ENCODE measurements at regions not wholly inside any gene's neighbourhood (a gene's known extent, or its start where the extent isn't known, plus 50 kb on each side); places are given as distances from the start of the nearest gene placed in this dataset.

- no peak for TF ChIP-seq CTCF (IDR thresholded peaks at IDR 0.05)
- Histone ChIP-seq H3K27ac (no peak overlapping the region), H3K4me1 (no peaks in the 10 kb centered on the region), H3K9me3 (no peaks in the 10 kb centered on the region), H3K4me3 (no peak overlapping the region), H3K36me3 (no peaks in the 10 kb centered on the region), H3K27me3 (no peaks in the 10 kb centered on the region)
- intact Hi-C loops (cut with DNase I), result no loop called here
- DNase-seq, result peak; percentile 28
- no peak for ATAC-seq
Observed at GRCh38 chr9:135255841-135256580, 168.5 kb downstream of the OLFM1 start.

- intact Hi-C loops (cut with DNase I), result no loop called here
- H3K36me3 ChIP-seq, result no peaks in the 10 kb centered on the region
- ATAC-seq, result no peak
- no peaks in the 10 kb centered on the region for H3K9me3 ChIP-seq
- H3K27me3 ChIP-seq, result no peaks in the 10 kb centered on the region
- no peaks in the 10 kb centered on the region for H3K4me1 ChIP-seq
- DNase-seq, result peak; percentile 59
- no peak overlapping the region for H3K4me3 ChIP-seq
- TF ChIP-seq CTCF (IDR thresholded peaks at IDR 0.05), result no peak
- no peak overlapping the region for H3K27ac ChIP-seq
Observed at GRCh38 chr9:135256581-135257354, 169.3 kb downstream of the OLFM1 start.

DNA sequence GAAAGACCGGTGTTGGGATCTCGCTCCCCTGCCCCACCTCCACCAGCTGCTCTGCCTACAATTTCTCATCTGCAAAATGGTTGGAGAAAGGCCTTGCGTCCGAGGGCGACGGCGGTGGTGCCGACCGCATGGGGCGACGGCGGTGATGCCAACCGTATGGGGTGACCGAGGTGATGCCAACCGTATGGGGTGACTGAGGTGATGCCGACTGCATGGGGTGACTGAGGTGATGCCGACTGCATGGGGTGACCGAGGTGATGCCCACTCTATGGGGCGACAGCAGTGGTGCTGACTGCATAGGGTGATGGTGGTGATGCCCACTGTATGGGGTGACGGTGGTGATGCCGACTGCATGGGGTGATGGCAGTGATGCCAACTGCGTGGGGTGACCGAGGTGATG, 171.0 kb downstream of the OLFM1 start:
- no peaks in the 10 kb centered on the region for H3K36me3 ChIP-seq
- H3K4me3 ChIP-seq, result no peak overlapping the region
- intact Hi-C loops (cut with DNase I), result no loop called here
- H3K27ac ChIP-seq, result no peak overlapping the region
- no peak for TF ChIP-seq CTCF (IDR thresholded peaks at IDR 0.05)
- ATAC-seq (no peak), DNase-seq (no peak)
- H3K9me3 ChIP-seq, result no peaks in the 10 kb centered on the region
- H3K4me1 ChIP-seq, result no peaks in the 10 kb centered on the region
- no peaks in the 10 kb centered on the region for H3K27me3 ChIP-seq

DNA sequence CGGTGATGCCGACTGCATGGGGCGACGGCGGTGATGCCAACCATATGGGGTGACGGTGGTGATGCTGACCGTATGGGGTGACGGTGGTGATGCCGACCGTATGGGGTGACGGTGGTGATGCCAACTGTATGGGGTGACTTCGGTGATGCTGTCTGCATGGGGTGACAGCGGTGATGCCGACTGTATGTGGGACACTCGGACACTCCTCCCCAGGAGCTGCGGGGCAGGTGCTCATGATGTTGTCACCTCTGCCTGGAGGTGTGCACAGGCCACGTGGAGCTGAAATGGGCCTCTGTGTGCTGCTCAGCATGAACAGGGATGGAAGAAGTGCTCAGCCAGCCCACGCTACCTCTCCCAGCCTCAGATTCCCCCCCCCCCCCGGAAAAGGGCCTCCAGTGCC, 171.8 kb downstream of the OLFM1 start:
- H3K4me1 ChIP-seq, result no peaks in the 10 kb centered on the region
- no peak for DNase-seq
- intact Hi-C loops (cut with DNase I), result no loop called here
- H3K36me3 ChIP-seq, result no peaks in the 10 kb centered on the region
- no peaks in the 10 kb centered on the region for H3K27me3 ChIP-seq
- H3K9me3 ChIP-seq, result no peaks in the 10 kb centered on the region
- no peak for ATAC-seq
- no peak overlapping the region for H3K27ac ChIP-seq
- TF ChIP-seq CTCF (IDR thresholded peaks at IDR 0.05), result no peak
- H3K4me3 ChIP-seq, result no peak overlapping the region

GRCh38 chr9:135260221-135261180, 173.0 kb downstream of the OLFM1 start:
- H3K4me3 ChIP-seq, result no peak overlapping the region
- ATAC-seq, result no peak
- H3K27me3 ChIP-seq, result no peaks in the 10 kb centered on the region
- no peak for TF ChIP-seq CTCF (IDR thresholded peaks at IDR 0.05)
- no peaks in the 10 kb centered on the region for H3K9me3 ChIP-seq
- no peak for DNase-seq
- H3K36me3 ChIP-seq, result no peaks in the 10 kb centered on the region
- H3K27ac ChIP-seq, result no peak overlapping the region
- intact Hi-C loops (cut with DNase I), result no loop called here
- no peaks in the 10 kb centered on the region for H3K4me1 ChIP-seq
